ENCODE measurements at regions not wholly inside any gene's neighbourhood (a gene's known extent, or its start where the extent isn't known, plus 50 kb on each side); places are given as distances from the start of the nearest gene placed in this dataset.
A peak's percentile ranks its signal among the peaks of the same experiment; 100 is the strongest.
"Not testable (repeated sequence)": the region's sequence is repeated elsewhere in the genome, so short reads cannot be mapped to it uniquely, and the experiment has no call there.

- ATAC-seq, result no peak
Observed at GRCh38 chr2:105525201-105525600, 126.3 kb upstream of the FHL2 start.

- ATAC-seq, result no peak
Observed at GRCh38 chr2:105522645-105523044, 123.8 kb upstream of the FHL2 start.

GRCh38 chr2:105521616-105522015 lies 122.8 kb upstream of the FHL2 start:
- ATAC-seq, result no peak

GRCh38 chr2:105521176-105521575 lies 122.3 kb upstream of the FHL2 start:
- no peak for ATAC-seq

- no peak for ATAC-seq
Observed at GRCh38 chr2:105519516-105519915, 120.7 kb upstream of the FHL2 start.

- ATAC-seq, result no peak
Observed at GRCh38 chr2:105518897-105519296, 120.0 kb upstream of the FHL2 start.

GRCh38 chr2:105517814-105518705 lies 119.2 kb upstream of the FHL2 start:
- no peak for ATAC-seq

GRCh38 chr2:105515581-105516415 lies 116.9 kb upstream of the FHL2 start:
- no peak for ATAC-seq

GRCh38 chr2:105514576-105514975 lies 115.7 kb upstream of the FHL2 start:
- no peak for ATAC-seq

- ATAC-seq, result no peak
Observed at GRCh38 chr2:105510761-105511528, 112.1 kb upstream of the FHL2 start.

- no peak for ATAC-seq
Observed at GRCh38 chr2:105509269-105510086, 110.6 kb upstream of the FHL2 start.

GRCh38 chr2:105506860-105507259 lies 108.0 kb upstream of the FHL2 start:
- ATAC-seq, result not testable (repeated sequence)

GRCh38 chr2:105504459-105504858 lies 105.6 kb upstream of the FHL2 start:
- no peak for ATAC-seq

GRCh38 chr2:105502625-105503334 lies 103.9 kb upstream of the FHL2 start:
- ATAC-seq, result peak in 1 of 2 donors; percentile 13

GRCh38 chr2:105498281-105498846 lies 99.5 kb upstream of the FHL2 start:
- ATAC-seq, result no peak

- ATAC-seq, result no peak
Observed at GRCh38 chr2:105497094-105497493, 98.2 kb upstream of the FHL2 start.

GRCh38 chr2:105496271-105496670 lies 97.4 kb upstream of the FHL2 start:
- ATAC-seq, result no peak

GRCh38 chr2:105494683-105495425 lies 96.0 kb upstream of the FHL2 start:
- ATAC-seq, result no peak

- no peak for ATAC-seq
Observed at GRCh38 chr2:105490956-105491355, 92.1 kb upstream of the FHL2 start.

GRCh38 chr2:105490204-105490603 lies 91.4 kb upstream of the FHL2 start:
- no peak for ATAC-seq
